RWPE2 (cell line): ENCODE measurements at regions not wholly inside any gene's neighbourhood (a gene's known extent, or its start where the extent isn't known, plus 50 kb on each side); places are given as distances from the start of the nearest gene placed in this dataset.
"Not testable (repeated sequence)": the region's sequence is repeated elsewhere in the genome, so short reads cannot be mapped to it uniquely, and the experiment has no call there.

Experiments used
- ATAC-seq: fragments of 200-7000 bp; cut with Tn5 transposase; 3 replicates; pipeline ENCODE4 v1.9.1; 2021; ENCODE audit warnings: low read depth
- DNase-seq: peaks from one replicate; pipeline ENCODE4 v3.0.0-alpha.2; 2020; ENCODE audit warnings: low spot score
- H3K27ac ChIP-seq: fragments of 450-650 bp; 2 replicates; pipeline ENCODE4 v1.5.1; 2017; ENCODE audit warnings: mild to moderate bottlenecking; ENCODE audit not compliant: poor library complexity, severe bottlenecking
- H3K27me3 ChIP-seq: fragments of 250-450 bp; sonication (Bioruptor Pico); 2 replicates; pipeline ENCODE4 v1.5.1; 2021; ENCODE audit warnings: mild to moderate bottlenecking, moderate library complexity; ENCODE audit not compliant: insufficient read depth, poor library complexity, severe bottlenecking
- H3K36me3 ChIP-seq: fragments of 250-450 bp; sonication (Bioruptor Pico); 2 replicates; pipeline ENCODE4 v1.5.1; 2020; ENCODE audit warnings: low read depth, mild to moderate bottlenecking, moderate library complexity
- H3K4me1 ChIP-seq: fragments of 250-450 bp; sonication (Bioruptor Pico); 2 replicates; pipeline ENCODE4 v1.5.1; 2021; ENCODE audit warnings: mild to moderate bottlenecking, moderate library complexity; ENCODE audit not compliant: insufficient read depth, poor library complexity, severe bottlenecking
- H3K4me3 ChIP-seq: fragments of 250-450 bp; sonication (Bioruptor Pico); 2 replicates; pipeline ENCODE4 v1.5.1; 2021; ENCODE audit warnings: mild to moderate bottlenecking, moderate library complexity; ENCODE audit not compliant: severe bottlenecking
- H3K9me3 ChIP-seq: fragments of 250-450 bp; sonication (Bioruptor Pico); 2 replicates; pipeline ENCODE4 v1.5.1; 2021; ENCODE audit warnings: mild to moderate bottlenecking, moderate library complexity; ENCODE audit not compliant: severe bottlenecking
- TF ChIP-seq, protein P1 (sequence below): fragments of 450-650 bp; IDR thresholded peaks from one replicate; pipeline ENCODE4 v1.5.1; 2017; ENCODE audit warnings: mild to moderate bottlenecking, moderate library complexity; ENCODE audit not compliant: poor library complexity, severe bottlenecking

DNA sequence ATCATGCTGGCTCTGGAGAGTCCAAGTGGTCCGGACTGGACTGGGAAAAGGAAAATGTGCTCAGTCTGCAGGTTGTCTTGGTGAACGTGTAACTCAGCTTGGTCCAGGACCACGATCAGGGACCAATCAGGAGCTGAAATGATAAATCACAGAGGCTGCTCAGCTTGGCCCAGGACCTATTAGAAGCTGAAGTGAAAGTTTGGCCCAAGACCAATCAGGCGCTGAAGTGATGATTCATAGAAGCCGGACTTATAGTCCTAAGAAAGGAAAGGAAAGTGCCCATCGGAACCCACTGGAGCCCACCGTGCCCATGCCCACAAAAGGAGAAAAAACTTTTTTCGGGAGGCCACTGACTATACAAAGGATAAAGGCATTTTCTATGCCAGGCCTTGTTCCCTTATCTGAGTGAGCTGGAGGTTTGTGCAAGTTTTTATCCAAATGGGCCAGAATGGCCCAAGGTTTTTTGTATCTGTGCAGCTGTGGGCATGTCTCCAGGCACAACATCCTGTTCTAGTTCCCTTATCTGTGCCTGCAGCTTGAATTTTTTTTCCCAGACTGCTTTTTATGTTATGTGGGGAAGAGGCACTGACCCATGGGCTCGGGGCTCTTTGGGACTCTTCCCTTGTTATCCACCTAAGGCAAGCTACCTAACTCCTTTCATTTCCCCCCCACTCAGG lies 194.4 kb downstream of the FAM133A start:
- no peaks in the 10 kb centered on the region for H3K27me3 ChIP-seq
- no peak overlapping the region for H3K27ac ChIP-seq
- H3K9me3 ChIP-seq, result no peaks in the 10 kb centered on the region
- TF ChIP-seq, protein P1, sequence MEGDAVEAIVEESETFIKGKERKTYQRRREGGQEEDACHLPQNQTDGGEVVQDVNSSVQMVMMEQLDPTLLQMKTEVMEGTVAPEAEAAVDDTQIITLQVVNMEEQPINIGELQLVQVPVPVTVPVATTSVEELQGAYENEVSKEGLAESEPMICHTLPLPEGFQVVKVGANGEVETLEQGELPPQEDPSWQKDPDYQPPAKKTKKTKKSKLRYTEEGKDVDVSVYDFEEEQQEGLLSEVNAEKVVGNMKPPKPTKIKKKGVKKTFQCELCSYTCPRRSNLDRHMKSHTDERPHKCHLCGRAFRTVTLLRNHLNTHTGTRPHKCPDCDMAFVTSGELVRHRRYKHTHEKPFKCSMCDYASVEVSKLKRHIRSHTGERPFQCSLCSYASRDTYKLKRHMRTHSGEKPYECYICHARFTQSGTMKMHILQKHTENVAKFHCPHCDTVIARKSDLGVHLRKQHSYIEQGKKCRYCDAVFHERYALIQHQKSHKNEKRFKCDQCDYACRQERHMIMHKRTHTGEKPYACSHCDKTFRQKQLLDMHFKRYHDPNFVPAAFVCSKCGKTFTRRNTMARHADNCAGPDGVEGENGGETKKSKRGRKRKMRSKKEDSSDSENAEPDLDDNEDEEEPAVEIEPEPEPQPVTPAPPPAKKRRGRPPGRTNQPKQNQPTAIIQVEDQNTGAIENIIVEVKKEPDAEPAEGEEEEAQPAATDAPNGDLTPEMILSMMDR, result no peak
- DNase-seq (no peak), ATAC-seq (no peak)
- H3K4me1 ChIP-seq, result no peaks in the 10 kb centered on the region
- H3K36me3 ChIP-seq, result no peaks in the 10 kb centered on the region
- no peak overlapping the region for H3K4me3 ChIP-seq

DNA sequence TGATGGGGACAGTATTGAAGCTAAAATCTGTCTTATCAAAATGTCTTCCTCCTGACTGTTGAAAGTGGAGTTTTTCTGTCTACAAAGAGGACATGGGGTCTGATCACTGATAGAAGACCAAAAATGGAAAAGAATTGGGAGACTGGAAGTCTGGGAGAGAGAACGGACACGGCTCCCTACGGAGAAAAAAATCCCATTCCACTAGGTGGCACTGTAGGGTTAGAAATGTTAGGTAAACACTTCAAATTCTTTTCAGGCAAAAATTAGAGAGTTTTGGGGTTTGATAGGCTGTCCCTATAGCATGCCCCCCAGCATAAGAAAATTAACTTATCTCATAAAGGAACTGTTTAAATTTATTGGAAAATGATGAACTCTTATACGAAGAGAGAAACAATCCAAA lies 200.5 kb downstream of the FAM133A start:
- TF ChIP-seq, protein P1, result peak; percentile 43
- DNase-seq (no peak), ATAC-seq (no peak)

DNA sequence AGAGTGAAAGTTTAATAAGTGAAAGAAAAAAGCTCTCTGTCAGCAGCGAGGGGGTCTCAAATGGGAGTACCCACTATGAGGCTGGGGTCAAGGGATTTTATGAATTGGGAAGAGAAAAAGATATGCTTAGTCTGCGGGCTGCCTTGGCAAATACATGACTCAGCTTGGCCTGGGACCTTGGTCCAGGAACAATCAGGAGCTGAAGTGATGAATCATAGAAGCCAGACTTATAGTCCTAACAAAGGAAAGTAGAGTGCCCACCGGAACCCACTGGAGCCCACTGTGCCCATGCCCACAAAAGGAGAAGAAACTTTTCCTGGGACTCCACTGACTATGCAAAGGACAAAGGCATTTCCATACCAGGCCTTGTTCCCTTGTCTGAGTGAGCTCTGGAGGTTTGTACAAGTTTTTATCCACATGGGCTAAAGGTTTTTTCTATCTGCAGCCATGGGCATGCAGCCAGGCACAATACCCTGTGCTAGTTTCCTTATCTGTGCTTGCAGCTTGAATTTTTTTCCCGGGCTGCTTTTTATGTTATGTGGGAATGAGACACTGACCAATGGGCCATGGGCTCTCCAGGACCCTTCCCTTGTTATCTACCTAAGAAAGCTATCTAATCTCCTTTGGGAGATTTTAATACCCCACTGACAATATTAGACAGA lies 201.7 kb downstream of the FAM133A start:
- Histone ChIP-seq H3K27me3 (no peaks in the 10 kb centered on the region), H3K4me3 (no peak overlapping the region), H3K4me1 (no peaks in the 10 kb centered on the region), H3K27ac (no peak overlapping the region), H3K9me3 (no peaks in the 10 kb centered on the region), H3K36me3 (no peaks in the 10 kb centered on the region)
- TF ChIP-seq, protein P1, result no peak
- no peak for ATAC-seq
- no peak for DNase-seq

More for the DNA sequence above, 200.5 kb downstream of the FAM133A start:
- no peaks in the 10 kb centered on the region for H3K9me3 ChIP-seq
- no peaks in the 10 kb centered on the region for H3K27me3 ChIP-seq
- H3K36me3 ChIP-seq, result no peaks in the 10 kb centered on the region
- no peak overlapping the region for H3K27ac ChIP-seq
- no peaks in the 10 kb centered on the region for H3K4me1 ChIP-seq
- no peak overlapping the region for H3K4me3 ChIP-seq

DNA sequence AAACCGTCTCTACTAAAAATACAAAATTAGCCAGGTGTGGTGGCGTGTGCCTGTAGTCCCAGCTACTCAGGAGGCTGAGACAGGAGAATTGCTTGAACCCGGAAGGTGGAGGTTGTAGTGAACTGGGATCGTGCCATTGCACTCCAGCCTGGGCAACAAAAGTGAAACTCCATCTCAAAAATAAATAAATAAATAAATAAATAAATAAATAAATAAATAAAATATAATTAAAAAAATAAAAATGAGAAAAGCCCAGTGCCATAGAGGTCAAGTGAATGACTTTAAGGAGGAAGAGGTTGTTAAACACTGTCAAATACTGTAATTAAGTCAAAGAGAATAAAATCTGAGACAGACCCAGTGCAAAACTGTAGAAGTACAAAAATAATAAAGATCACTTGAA lies 247.0 kb downstream of the FAM133A start:
- H3K36me3 ChIP-seq, H3K27ac ChIP-seq, H3K4me3 ChIP-seq, H3K4me1 ChIP-seq, ATAC-seq, DNase-seq, H3K27me3 ChIP-seq, H3K9me3 ChIP-seq: not testable (repeated sequence)

DNA sequence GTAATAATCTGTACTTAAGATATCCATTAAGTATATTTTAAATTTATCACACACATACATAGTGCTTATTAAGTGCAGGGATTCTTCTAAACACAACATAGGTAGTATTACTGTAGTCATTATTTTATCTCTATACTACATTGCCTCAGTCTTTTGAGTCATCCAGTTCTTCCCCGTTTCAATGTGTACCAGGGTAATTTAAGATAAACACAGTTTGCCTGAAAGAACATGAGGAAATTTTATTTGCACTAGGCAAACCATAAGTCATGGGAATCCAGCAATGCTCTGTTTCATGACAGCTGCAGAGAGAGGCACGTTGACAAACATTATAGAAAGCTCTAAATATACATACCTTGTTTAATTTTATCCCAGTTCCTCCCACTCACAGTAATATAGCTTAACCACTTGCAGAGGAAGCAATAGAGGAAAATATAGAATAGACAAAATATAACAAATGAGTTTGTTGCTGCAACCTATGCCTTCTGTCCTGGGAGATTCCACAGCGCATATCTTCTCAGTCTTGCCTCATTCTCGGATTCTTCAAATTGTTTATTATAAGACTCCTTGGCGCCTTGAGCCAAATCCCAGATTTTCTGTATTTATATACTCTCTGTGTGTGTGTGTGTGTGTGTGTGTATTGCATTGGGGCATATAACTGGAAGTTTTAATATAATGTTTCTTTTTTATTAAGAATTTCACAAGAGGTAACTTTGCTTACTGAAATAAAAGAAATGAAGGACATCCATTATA lies 258.6 kb downstream of the FAM133A start:
- ATAC-seq, result no peak
- Histone ChIP-seq H3K9me3 (no peaks in the 10 kb centered on the region), H3K4me1 (no peaks in the 10 kb centered on the region), H3K4me3 (no peak overlapping the region), H3K27ac (no peak overlapping the region), H3K27me3 (no peaks in the 10 kb centered on the region), H3K36me3 (no peaks in the 10 kb centered on the region)
- TF ChIP-seq, protein P1, result no peak
- DNase-seq, result no peak
